BE2C (cell line): ENCODE measurements at regions not wholly inside any gene's neighbourhood (a gene's known extent, or its start where the extent isn't known, plus 50 kb on each side); places are given as distances from the start of the nearest gene placed in this dataset.

Source experiments
- DNase-seq: peaks from one replicate; pipeline ENCODE4 v3.0.0-alpha.2; 2020
- H3K27me3 ChIP-seq: fragments of 250-450 bp; sonication (Bioruptor Pico); 2 replicates; pipeline ENCODE4 v1.5.1; 2020; ENCODE audit warnings: mild to moderate bottlenecking
- H3K36me3 ChIP-seq: fragments of 250-450 bp; sonication (Bioruptor Pico); 2 replicates; pipeline ENCODE4 v1.5.1; 2020; ENCODE audit warnings: mild to moderate bottlenecking
- H3K4me1 ChIP-seq: fragments of 250-450 bp; sonication (Bioruptor Pico); 2 replicates; pipeline ENCODE4 v1.5.1; 2020
- H3K4me3 ChIP-seq: 2 replicates; pipeline ENCODE4 v1.5.1; 2011; ENCODE audit warnings: low read depth, low read length
- H3K9me3 ChIP-seq: fragments of 250-450 bp; sonication (Bioruptor Pico); 2 replicates; pipeline ENCODE4 v1.5.1; 2020
- TF ChIP-seq, protein P1 (sequence below): IDR thresholded peaks from 2 replicates; pipeline ENCODE4 v1.5.1; 2012; ENCODE audit warnings: mild to moderate bottlenecking, low read depth, low read length

DNA sequence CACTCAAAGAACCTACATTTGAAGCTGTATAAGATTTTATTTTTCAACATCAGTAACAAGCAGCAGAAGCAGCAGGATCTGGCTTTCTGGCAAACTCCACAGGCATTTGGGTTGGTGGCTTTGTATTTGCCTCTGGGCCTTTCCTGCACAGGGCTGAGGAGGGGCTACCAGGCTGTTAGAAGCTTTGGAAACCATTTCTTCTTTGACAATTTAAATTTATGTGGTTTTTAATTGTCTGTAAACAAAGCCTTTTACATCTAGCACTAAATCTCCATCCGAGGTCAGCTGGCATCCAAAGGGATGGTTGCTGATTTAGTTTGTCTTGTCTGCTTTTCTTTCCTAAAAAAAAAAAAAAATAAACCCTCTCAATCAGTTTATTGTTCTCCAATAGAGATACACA, 127.5 kb upstream of the OBI1 start:
- DNase-seq, result no peak

DNA sequence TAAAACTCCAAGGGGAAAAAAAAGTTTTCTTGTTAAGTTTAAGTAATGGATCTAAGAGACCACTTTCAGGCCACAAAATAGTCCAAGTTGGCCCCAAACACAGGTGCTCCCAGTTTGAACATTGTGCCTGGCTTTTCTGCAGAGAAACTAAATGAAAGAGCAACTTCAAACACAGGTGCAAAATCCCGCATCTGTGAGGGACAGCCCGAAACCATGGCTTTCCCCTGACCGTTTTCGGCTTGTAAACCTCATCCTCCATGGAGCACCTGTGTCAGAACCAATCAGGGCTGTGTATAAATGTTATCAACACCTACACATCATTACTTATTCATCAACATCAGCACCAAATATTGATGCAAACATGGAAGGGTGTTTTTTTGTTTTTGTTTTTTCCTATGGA, 126.8 kb upstream of the OBI1 start:
- Histone ChIP-seq H3K27me3 (peaks cover 6% of the 10 kb centered on the region), H3K4me3 (no peak overlapping the region), H3K4me1 (no peaks in the 10 kb centered on the region), H3K9me3 (no peaks in the 10 kb centered on the region), H3K36me3 (no peaks in the 10 kb centered on the region)
- DNase-seq, result no peak
- TF ChIP-seq, protein P1, sequence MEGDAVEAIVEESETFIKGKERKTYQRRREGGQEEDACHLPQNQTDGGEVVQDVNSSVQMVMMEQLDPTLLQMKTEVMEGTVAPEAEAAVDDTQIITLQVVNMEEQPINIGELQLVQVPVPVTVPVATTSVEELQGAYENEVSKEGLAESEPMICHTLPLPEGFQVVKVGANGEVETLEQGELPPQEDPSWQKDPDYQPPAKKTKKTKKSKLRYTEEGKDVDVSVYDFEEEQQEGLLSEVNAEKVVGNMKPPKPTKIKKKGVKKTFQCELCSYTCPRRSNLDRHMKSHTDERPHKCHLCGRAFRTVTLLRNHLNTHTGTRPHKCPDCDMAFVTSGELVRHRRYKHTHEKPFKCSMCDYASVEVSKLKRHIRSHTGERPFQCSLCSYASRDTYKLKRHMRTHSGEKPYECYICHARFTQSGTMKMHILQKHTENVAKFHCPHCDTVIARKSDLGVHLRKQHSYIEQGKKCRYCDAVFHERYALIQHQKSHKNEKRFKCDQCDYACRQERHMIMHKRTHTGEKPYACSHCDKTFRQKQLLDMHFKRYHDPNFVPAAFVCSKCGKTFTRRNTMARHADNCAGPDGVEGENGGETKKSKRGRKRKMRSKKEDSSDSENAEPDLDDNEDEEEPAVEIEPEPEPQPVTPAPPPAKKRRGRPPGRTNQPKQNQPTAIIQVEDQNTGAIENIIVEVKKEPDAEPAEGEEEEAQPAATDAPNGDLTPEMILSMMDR, result no peak

More for the DNA sequence above, 127.5 kb upstream of the OBI1 start:
- TF ChIP-seq, protein P1, result no peak
- Histone ChIP-seq H3K4me1 (no peaks in the 10 kb centered on the region), H3K27me3 (peaks cover 6% of the 10 kb centered on the region), H3K9me3 (no peaks in the 10 kb centered on the region), H3K4me3 (no peak overlapping the region), H3K36me3 (no peaks in the 10 kb centered on the region)

DNA sequence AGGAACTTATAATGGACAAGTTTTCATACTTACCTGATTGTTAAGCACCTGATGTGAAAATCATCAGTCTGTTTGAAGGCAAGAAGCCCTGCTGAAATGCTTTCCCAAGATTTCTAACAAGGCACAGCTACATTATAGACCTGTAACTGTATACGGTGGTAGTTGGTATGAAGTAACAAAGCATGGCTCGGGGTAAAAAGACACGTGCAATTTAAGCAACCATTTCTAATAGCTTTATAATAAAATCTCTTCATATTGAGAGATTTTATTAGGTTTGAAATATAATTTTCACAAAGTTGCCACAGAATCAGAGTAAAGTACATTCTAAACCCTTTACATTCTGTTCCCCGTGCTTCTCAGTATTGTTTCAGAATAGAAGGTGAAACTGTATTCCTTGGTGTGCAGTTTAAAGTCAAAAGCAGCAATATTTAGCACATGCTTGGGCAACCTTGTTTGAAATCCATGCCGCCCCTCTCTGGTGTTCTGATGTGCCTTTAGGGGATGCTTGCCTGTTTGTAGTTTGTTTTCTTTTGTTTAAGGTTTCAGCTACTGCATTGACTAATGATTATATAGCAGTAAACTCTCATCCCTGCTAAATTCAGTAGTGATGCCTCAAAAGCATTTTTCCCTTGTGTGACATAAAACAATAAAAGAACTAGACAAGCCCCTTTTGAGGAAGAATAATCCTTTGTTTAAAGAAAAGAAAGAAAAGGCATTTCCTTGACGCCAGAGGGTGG, 125.2 kb upstream of the OBI1 start:
- Histone ChIP-seq H3K9me3 (no peaks in the 10 kb centered on the region), H3K27me3 (peaks cover 6% of the 10 kb centered on the region), H3K4me3 (no peak overlapping the region), H3K4me1 (no peaks in the 10 kb centered on the region), H3K36me3 (no peaks in the 10 kb centered on the region)
- TF ChIP-seq, protein P1, result no peak
- no peak for DNase-seq

DNA sequence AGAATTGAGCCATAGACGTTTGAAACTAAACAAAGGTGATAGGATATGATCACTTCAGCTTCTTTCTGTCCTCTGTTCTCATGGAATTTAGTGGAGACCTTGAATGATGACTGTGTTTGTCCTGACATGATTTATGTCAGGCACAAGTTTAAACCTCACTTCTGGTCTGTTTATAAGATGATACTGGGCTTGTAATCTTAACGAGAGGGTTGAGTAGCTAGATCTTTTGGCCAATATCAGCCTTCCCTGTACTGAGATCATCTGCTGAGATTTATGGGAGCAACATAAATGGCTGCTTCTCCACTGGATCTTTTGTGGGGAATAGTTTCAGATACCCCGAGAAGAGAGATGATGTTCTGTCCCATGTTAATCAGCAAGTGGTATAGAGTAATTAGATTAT, 121.8 kb upstream of the OBI1 start:
- TF ChIP-seq, protein P1, result no peak
- no peak for DNase-seq
- Histone ChIP-seq H3K27me3 (peaks cover 15% of the 10 kb centered on the region), H3K4me3 (no peak overlapping the region), H3K36me3 (no peaks in the 10 kb centered on the region), H3K4me1 (no peaks in the 10 kb centered on the region), H3K9me3 (no peaks in the 10 kb centered on the region)

DNA sequence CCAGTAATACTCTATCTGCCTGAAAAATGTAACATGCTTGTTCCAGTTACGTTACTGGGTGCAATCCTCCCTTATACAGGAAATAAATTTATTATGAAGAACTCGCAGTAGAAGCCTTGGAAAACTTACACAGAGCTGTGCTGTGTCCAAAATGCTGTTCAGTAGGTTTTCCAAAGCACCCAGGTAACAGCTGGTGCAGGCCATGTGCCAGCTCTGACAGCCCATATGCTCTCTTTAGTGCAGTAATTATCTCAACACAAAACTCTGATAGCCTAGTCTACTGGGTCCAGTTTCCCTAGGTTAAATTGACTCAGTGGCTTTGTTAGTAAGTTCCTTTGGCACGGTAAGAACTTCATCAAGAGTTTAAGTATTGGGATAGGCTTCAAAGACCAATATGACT, 120.7 kb upstream of the OBI1 start:
- no peaks in the 10 kb centered on the region for H3K36me3 ChIP-seq
- DNase-seq, result no peak
- no peaks in the 10 kb centered on the region for H3K4me1 ChIP-seq
- no peaks in the 10 kb centered on the region for H3K9me3 ChIP-seq
- peaks cover 22% of the 10 kb centered on the region for H3K27me3 ChIP-seq
- TF ChIP-seq, protein P1, result no peak
- H3K4me3 ChIP-seq, result no peak overlapping the region

DNA sequence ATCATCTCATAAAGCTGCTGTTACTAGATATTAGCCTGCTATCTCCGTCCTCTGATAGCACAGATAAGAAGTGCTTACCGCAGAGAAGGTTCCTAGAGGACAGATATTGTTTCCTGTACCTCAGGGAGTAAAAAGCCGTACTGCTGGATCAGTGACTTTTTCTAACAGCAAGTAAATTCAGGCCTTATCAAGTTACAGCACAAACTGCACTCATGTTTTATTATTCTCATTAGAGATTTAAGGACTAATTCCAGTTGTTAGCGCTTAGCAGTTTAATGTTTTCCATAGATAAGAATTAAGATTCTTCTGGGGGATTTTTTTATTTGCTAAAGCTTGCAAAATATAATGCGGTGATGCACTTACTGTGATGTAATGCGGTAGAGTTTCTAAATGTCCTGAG, 119.0 kb upstream of the OBI1 start:
- Histone ChIP-seq H3K4me1 (no peaks in the 10 kb centered on the region), H3K9me3 (no peaks in the 10 kb centered on the region), H3K27me3 (peaks cover 18% of the 10 kb centered on the region), H3K36me3 (no peaks in the 10 kb centered on the region), H3K4me3 (no peak overlapping the region)
- DNase-seq, result no peak
- TF ChIP-seq, protein P1, result no peak
